ENCODE measurements at regions not wholly inside any gene's neighbourhood (a gene's known extent, or its start where the extent isn't known, plus 50 kb on each side); places are given as distances from the start of the nearest gene placed in this dataset.

DNA sequence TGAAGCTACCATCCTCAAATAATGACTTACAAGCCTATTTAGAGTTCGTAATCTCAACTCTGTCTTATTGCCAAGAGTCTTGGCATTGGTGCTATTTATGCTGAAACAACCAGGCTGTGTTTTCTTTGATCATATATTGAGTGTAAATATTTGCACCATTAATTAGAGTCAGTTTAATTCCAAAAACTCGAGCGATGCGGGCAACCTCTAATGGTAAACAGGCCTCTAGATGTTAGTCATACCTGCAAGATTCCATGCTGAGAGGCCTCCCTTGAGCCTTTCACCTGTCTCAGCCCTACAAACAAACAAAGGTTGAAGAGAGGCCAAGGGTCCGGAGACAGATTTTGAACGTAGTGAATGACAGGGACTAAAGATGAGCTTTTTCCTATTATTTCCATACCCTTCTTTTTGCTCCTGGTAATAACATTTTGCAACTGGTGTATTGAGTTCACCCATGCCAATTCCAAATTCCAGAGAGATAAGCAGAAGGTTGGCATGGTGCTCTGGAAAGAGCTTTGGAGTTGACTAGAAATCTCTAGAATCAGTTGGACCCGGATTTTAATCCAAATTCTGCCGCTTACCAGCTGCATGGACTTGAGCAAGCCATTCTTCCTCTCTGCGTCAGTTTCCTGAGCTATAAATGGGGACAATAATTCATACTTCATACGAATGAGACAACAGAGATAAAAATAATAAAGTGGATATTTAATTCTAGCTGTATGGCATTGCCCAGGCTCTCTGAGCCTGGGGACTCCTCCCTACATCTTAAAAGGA is 99.1 kb upstream of the ANO1 start:
- TF ChIP-seq, protein P1, sequence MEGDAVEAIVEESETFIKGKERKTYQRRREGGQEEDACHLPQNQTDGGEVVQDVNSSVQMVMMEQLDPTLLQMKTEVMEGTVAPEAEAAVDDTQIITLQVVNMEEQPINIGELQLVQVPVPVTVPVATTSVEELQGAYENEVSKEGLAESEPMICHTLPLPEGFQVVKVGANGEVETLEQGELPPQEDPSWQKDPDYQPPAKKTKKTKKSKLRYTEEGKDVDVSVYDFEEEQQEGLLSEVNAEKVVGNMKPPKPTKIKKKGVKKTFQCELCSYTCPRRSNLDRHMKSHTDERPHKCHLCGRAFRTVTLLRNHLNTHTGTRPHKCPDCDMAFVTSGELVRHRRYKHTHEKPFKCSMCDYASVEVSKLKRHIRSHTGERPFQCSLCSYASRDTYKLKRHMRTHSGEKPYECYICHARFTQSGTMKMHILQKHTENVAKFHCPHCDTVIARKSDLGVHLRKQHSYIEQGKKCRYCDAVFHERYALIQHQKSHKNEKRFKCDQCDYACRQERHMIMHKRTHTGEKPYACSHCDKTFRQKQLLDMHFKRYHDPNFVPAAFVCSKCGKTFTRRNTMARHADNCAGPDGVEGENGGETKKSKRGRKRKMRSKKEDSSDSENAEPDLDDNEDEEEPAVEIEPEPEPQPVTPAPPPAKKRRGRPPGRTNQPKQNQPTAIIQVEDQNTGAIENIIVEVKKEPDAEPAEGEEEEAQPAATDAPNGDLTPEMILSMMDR (IDR thresholded peaks at IDR 0.05), result no peak
- TF ChIP-seq POLR2A (IDR thresholded peaks at IDR 0.05), result no peak

Data from testis (tissue), 2 donors.